ENCODE measurements at regions not wholly inside any gene's neighbourhood (a gene's known extent, or its start where the extent isn't known, plus 50 kb on each side); places are given as distances from the start of the nearest gene placed in this dataset.
"Not testable (repeated sequence)": the region's sequence is repeated elsewhere in the genome, so short reads cannot be mapped to it uniquely, and the experiment has no call there.

DNA sequence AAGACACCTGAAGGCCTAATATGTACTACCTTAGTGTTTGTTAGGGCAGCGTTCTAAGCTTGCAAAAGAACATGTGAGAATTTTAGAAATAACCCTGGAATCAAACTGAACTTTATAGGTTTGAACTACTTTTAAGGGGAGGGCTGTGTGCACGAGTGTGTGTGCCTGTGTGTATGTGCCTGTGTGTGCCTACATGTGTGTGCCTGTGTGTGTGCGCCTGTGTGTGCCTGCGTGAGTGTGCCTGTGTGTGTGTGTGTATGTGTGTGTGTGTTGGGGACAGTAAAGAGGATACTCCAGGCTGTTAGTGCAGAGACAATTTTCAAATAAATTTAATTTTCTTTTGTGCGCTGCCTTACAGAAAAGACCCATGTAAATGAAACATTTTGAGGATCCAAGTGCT is 68.1 kb upstream of the WDR11 start:
- H3K9me3 Mint-ChIP-seq: no peaks in the 10 kb centered on the region
- H3K27me3 Mint-ChIP-seq: peaks cover 16% of the 10 kb centered on the region
- H3K4me3 Mint-ChIP-seq: no peak overlapping the region
- H3K4me1 Mint-ChIP-seq: no peaks in the 10 kb centered on the region
- H3K36me3 Mint-ChIP-seq (ENCODE audit: insufficient read depth): no peaks in the 10 kb centered on the region
- DNase-seq (ENCODE audit: low spot score in 2 of 2) (no peak), ATAC-seq (replicated peaks; ENCODE audit: extremely low read depth, poor library complexity, severe bottlenecking) (no peak)
- H3K27ac Mint-ChIP-seq (ENCODE audit: low read depth): no peak overlapping the region

- DNase-seq (ENCODE audit: low spot score in 2 of 2) (no peak), ATAC-seq (replicated peaks; ENCODE audit: extremely low read depth, poor library complexity, severe bottlenecking) (no peak)
- Mint-ChIP-seq H3K27ac (ENCODE audit: low read depth) (no peak overlapping the region), H3K4me1 (no peaks in the 10 kb centered on the region), H3K9me3 (no peaks in the 10 kb centered on the region), H3K4me3 (no peak overlapping the region), H3K27me3 (peaks cover 16% of the 10 kb centered on the region), H3K36me3 (ENCODE audit: insufficient read depth) (no peaks in the 10 kb centered on the region)
These were observed 67.3 kb upstream of the WDR11 start for GRCh38 chr10:120783867-120784266.

DNA sequence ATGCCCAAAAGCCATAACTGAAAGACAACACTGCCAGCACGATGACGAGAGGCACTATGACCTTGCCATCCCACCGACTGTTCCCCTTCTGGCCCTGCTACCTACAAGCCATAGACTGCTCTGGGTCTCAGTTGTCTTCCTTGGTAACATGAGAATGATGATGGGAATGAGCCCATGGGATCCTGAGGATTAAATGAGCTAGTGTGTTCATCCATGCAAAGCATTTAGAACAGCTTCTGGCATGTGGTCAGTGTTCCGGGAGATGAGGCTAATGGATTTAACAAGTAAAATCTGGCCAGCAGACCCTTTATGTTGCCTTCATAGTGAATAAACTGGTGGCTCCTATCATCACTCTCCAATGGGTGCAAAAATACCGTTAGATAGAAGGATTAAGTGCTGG is 62.4 kb upstream of the WDR11 start:
- DNase-seq (ENCODE audit: low spot score in 2 of 2) (no peak), ATAC-seq (replicated peaks; ENCODE audit: extremely low read depth, poor library complexity, severe bottlenecking) (no peak)
- Mint-ChIP-seq H3K4me3 (no peak overlapping the region), H3K27me3 (peaks cover 20% of the 10 kb centered on the region), H3K4me1 (no peaks in the 10 kb centered on the region), H3K36me3 (ENCODE audit: insufficient read depth) (no peaks in the 10 kb centered on the region), H3K9me3 (no peaks in the 10 kb centered on the region), H3K27ac (ENCODE audit: low read depth) (no peak overlapping the region)

GRCh38 chr10:120789303-120790203 is 61.6 kb upstream of the WDR11 start:
- no peak overlapping the region for H3K4me3 Mint-ChIP-seq

GRCh38 chr10:120791316-120791715 is 59.8 kb upstream of the WDR11 start:
- ATAC-seq (replicated peaks; ENCODE audit: extremely low read depth, poor library complexity, severe bottlenecking): no peak
- Mint-ChIP-seq H3K4me1 (no peaks in the 10 kb centered on the region), H3K27ac (ENCODE audit: low read depth) (no peak overlapping the region), H3K4me3 (no peak overlapping the region), H3K27me3 (peaks cover 27% of the 10 kb centered on the region), H3K9me3 (no peaks in the 10 kb centered on the region), H3K36me3 (ENCODE audit: insufficient read depth) (no peaks in the 10 kb centered on the region)
- no peak for DNase-seq (ENCODE audit: low spot score in 2 of 2)

More at GRCh38 chr10:120789303-120790203, 61.6 kb upstream of the WDR11 start:
- no peaks in the 10 kb centered on the region for H3K9me3 Mint-ChIP-seq
- peaks cover 27% of the 10 kb centered on the region for H3K27me3 Mint-ChIP-seq
- no peaks in the 10 kb centered on the region for H3K4me1 Mint-ChIP-seq
- ATAC-seq (replicated peaks; ENCODE audit: extremely low read depth, poor library complexity, severe bottlenecking): no peak
- DNase-seq (ENCODE audit: low spot score in 2 of 2): no peak
- H3K36me3 Mint-ChIP-seq (ENCODE audit: insufficient read depth): no peaks in the 10 kb centered on the region
- H3K27ac Mint-ChIP-seq (ENCODE audit: low read depth): no peak overlapping the region

DNA sequence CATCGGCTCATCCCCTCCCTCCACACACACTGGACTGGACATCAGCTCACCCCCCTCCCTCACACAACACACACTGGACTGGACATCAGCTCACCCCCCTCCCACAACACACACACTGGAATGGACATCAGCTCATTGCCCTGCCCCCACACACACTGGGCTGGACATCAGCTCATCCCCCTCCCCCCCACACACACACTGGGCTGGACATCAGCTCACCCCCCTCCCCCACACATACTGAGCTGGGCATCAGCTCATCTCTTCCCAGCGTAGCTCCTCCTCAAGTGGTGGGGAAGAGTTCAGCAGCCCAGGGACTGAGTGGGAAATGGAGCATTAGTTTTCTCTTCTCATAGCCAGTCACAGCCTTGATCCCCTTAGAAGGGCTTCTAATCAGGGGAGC is 58.1 kb upstream of the WDR11 start:
- Mint-ChIP-seq H3K27ac (ENCODE audit: low read depth) (no peak overlapping the region), H3K9me3 (no peaks in the 10 kb centered on the region), H3K27me3 (peaks cover 18% of the 10 kb centered on the region), H3K4me3 (no peak overlapping the region), H3K36me3 (ENCODE audit: insufficient read depth) (no peaks in the 10 kb centered on the region), H3K4me1 (no peaks in the 10 kb centered on the region)
- DNase-seq (ENCODE audit: low spot score in 2 of 2) (no peak), ATAC-seq (replicated peaks; ENCODE audit: extremely low read depth, poor library complexity, severe bottlenecking) (no peak)

DNA sequence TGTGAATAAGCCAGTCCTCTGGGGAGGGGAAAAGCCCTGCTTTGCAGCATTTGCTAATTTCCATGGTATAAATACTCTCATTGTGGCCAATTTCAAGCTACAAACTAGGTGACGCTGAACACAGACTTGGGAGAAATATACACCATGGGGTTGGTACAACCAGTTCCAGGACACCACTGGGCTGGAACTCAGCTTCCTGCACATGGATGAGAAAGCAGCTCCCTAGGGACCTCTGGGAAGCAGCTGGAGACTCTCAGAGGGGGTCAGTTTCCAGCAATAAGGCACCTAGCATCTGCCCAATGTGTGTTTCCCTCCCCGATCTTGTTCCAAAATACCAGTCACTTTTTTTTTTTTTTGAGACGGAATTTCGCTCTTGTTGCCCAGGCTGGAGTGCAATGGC is 56.8 kb upstream of the WDR11 start:
- Mint-ChIP-seq H3K4me3 (no peak overlapping the region), H3K4me1 (no peaks in the 10 kb centered on the region), H3K36me3 (ENCODE audit: insufficient read depth) (no peaks in the 10 kb centered on the region), H3K27me3 (peaks cover 18% of the 10 kb centered on the region), H3K27ac (ENCODE audit: low read depth) (no peak overlapping the region), H3K9me3 (no peaks in the 10 kb centered on the region)
- ATAC-seq (replicated peaks; ENCODE audit: extremely low read depth, poor library complexity, severe bottlenecking) (no peak), DNase-seq (ENCODE audit: low spot score in 2 of 2) (no peak)

GRCh38 chr10:120798276-120798675 is 52.9 kb upstream of the WDR11 start:
- not testable (repeated sequence) for ATAC-seq (replicated peaks; ENCODE audit: extremely low read depth, poor library complexity, severe bottlenecking); H3K27ac Mint-ChIP-seq (ENCODE audit: low read depth); H3K36me3 Mint-ChIP-seq (ENCODE audit: insufficient read depth); H3K4me3 Mint-ChIP-seq; H3K4me1 Mint-ChIP-seq; DNase-seq (ENCODE audit: low spot score in 2 of 2); H3K9me3 Mint-ChIP-seq
- peaks cover 34% of the 10 kb centered on the region for H3K27me3 Mint-ChIP-seq

DNA sequence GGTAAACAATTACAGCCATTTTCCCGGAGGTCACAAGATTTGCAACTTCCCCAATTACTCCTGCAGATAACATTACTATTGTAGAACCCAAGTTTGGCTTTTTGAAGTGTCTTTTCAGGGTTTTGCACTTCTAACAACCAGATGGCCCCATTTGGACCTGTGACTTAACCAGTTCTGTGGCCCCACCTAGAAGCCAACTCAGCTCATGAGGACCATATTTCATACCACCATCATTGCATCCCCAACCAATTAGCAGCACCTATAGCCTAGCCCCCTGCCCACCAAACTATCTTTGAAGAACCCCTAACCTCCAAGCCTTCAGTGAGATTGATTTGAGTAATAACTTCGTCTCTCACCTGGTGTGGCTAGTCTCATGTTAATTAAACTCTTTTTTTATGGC is 51.3 kb upstream of the WDR11 start:
- Mint-ChIP-seq H3K4me3 (no peak overlapping the region), H3K9me3 (no peaks in the 10 kb centered on the region), H3K27ac (ENCODE audit: low read depth) (no peak overlapping the region), H3K4me1 (no peaks in the 10 kb centered on the region), H3K27me3 (peaks cover 31% of the 10 kb centered on the region), H3K36me3 (ENCODE audit: insufficient read depth) (no peaks in the 10 kb centered on the region)
- DNase-seq (ENCODE audit: low spot score in 2 of 2): no peak
- no peak for ATAC-seq (replicated peaks; ENCODE audit: extremely low read depth, poor library complexity, severe bottlenecking)

- Mint-ChIP-seq H3K4me1 (no peaks in the 10 kb centered on the region), H3K36me3 (ENCODE audit: insufficient read depth) (no peaks in the 10 kb centered on the region), H3K27ac (ENCODE audit: low read depth) (no peak overlapping the region), H3K27me3 (peaks cover 31% of the 10 kb centered on the region), H3K9me3 (no peaks in the 10 kb centered on the region), H3K4me3 (no peak overlapping the region)
- DNase-seq (ENCODE audit: low spot score in 2 of 2): no peak
- no peak for ATAC-seq (replicated peaks; ENCODE audit: extremely low read depth, poor library complexity, severe bottlenecking)
These were observed 50.4 kb upstream of the WDR11 start for GRCh38 chr10:120800528-120801323.

Data from central memory CD8-positive, alpha-beta T cell (primary cell).